Lung microvascular endothelial cell (primary cell): ENCODE measurements at regions not wholly inside any gene's neighbourhood (a gene's known extent, or its start where the extent isn't known, plus 50 kb on each side); places are given as distances from the start of the nearest gene placed in this dataset.
"Not testable (repeated sequence)": the region's sequence is repeated elsewhere in the genome, so short reads cannot be mapped to it uniquely, and the experiment has no call there.

ENCODE experiments used
- DNase-seq, 2 donors: peaks; one replicate each; pipeline versions ENCODE4 v3.0.0 to v3.0.0-alpha.2; 2010; ENCODE audit warnings: low read depth in 2 of 2

- DNase-seq, result no peak
Observed at GRCh38 chr13:69094485-69094884, 1013.1 kb upstream of the ATXN8OS start.

GRCh38 chr13:69092615-69093322, 1014.9 kb upstream of the ATXN8OS start:
- DNase-seq, result no peak

- DNase-seq, result no peak
Observed at GRCh38 chr13:69077267-69077666, 1030.4 kb upstream of the ATXN8OS start.

- DNase-seq, result no peak
Observed at GRCh38 chr13:69069554-69070133, 1038.0 kb upstream of the ATXN8OS start.

GRCh38 chr13:69050696-69051095, 1056.9 kb upstream of the ATXN8OS start:
- no peak for DNase-seq

GRCh38 chr13:69044629-69045028, 1063.0 kb upstream of the ATXN8OS start:
- DNase-seq, result no peak

- no peak for DNase-seq
Observed at GRCh38 chr13:69040898-69041297, 1066.7 kb upstream of the ATXN8OS start.

- no peak for DNase-seq
Observed at GRCh38 chr13:69035771-69036170, 1071.9 kb upstream of the ATXN8OS start.

- no peak for DNase-seq
Observed at GRCh38 chr13:69028936-69029335, 1078.7 kb upstream of the ATXN8OS start.

- no peak for DNase-seq
Observed at GRCh38 chr13:69020120-69020519, 1087.5 kb upstream of the ATXN8OS start.

GRCh38 chr13:69018173-69018572, 1089.5 kb upstream of the ATXN8OS start:
- not testable (repeated sequence) for DNase-seq

- DNase-seq, result no peak
Observed at GRCh38 chr13:69010789-69011188, 1096.8 kb upstream of the ATXN8OS start.

- DNase-seq, result no peak
Observed at GRCh38 chr13:69008499-69008898, 1099.1 kb upstream of the ATXN8OS start.

- no peak for DNase-seq
Observed at GRCh38 chr13:68998056-68998455, 1109.6 kb upstream of the ATXN8OS start.

GRCh38 chr13:68996668-68997025, 1111.0 kb upstream of the ATXN8OS start:
- DNase-seq, result no peak

GRCh38 chr13:68995972-68996667, 1111.5 kb upstream of the ATXN8OS start:
- DNase-seq, result no peak

- DNase-seq, result no peak
Observed at GRCh38 chr13:68993154-68993553, 1114.5 kb upstream of the ATXN8OS start.

GRCh38 chr13:68988176-68988575, 1119.5 kb upstream of the ATXN8OS start:
- no peak for DNase-seq

GRCh38 chr13:68987585-68987984, 1120.0 kb upstream of the ATXN8OS start:
- no peak for DNase-seq

- no peak for DNase-seq
Observed at GRCh38 chr13:68984688-68985319, 1122.8 kb upstream of the ATXN8OS start.

GRCh38 chr13:68982961-68983619, 1124.5 kb upstream of the ATXN8OS start:
- no peak for DNase-seq

- DNase-seq, result no peak
Observed at GRCh38 chr13:68976287-68976686, 1131.3 kb upstream of the ATXN8OS start.
